HG02981 (cell line): ENCODE measurements at regions not wholly inside any gene's neighbourhood (a gene's known extent, or its start where the extent isn't known, plus 50 kb on each side); places are given as distances from the start of the nearest gene placed in this dataset.
"Not testable (repeated sequence)": the region's sequence is repeated elsewhere in the genome, so short reads cannot be mapped to it uniquely, and the experiment has no call there.

Experiments used
- ATAC-seq: cut with Tn5 transposase; IDR thresholded peaks from one replicate; pipeline ENCODE4 v1.9.1; 2021; ENCODE audit warnings: mild to moderate bottlenecking, moderate library complexity; ENCODE audit not compliant: unreplicated experiment

GRCh38 chr3:144670571-144670970, 698.9 kb downstream of the DIPK2A start:
- ATAC-seq: no peak

- ATAC-seq: no peak
Measured at GRCh38 chr3:144677103-144677502, 705.5 kb downstream of the DIPK2A start.

- ATAC-seq: no peak
Measured at GRCh38 chr3:144683065-144683464, 711.4 kb downstream of the DIPK2A start.

- no peak for ATAC-seq
Measured at GRCh38 chr3:144687862-144688261, 716.2 kb downstream of the DIPK2A start.

- ATAC-seq: no peak
Measured at GRCh38 chr3:144692488-144692887, 720.9 kb downstream of the DIPK2A start.

GRCh38 chr3:144708437-144708836, 736.8 kb downstream of the DIPK2A start:
- no peak for ATAC-seq

GRCh38 chr3:144737281-144737680, 765.7 kb downstream of the DIPK2A start:
- ATAC-seq: no peak

- ATAC-seq: no peak
Measured at GRCh38 chr3:144743225-144743668, 771.6 kb downstream of the DIPK2A start.

GRCh38 chr3:144744473-144744872, 772.9 kb downstream of the DIPK2A start:
- ATAC-seq: no peak

- no peak for ATAC-seq
Measured at GRCh38 chr3:144746631-144747030, 775.0 kb downstream of the DIPK2A start.

GRCh38 chr3:144749536-144750253, 778.1 kb downstream of the DIPK2A start:
- not testable (repeated sequence) for ATAC-seq

- ATAC-seq: no peak
Measured at GRCh38 chr3:144754076-144754783, 782.6 kb downstream of the DIPK2A start.

- no peak for ATAC-seq
Measured at GRCh38 chr3:144756704-144757440, 785.2 kb downstream of the DIPK2A start.

- no peak for ATAC-seq
Measured at GRCh38 chr3:144760831-144761230, 789.2 kb downstream of the DIPK2A start.

- ATAC-seq: no peak
Measured at GRCh38 chr3:144762091-144762490, 790.5 kb downstream of the DIPK2A start.

- ATAC-seq: peak; percentile 76
Measured at GRCh38 chr3:144763878-144764454, 792.3 kb downstream of the DIPK2A start.

GRCh38 chr3:144770281-144770680, 798.7 kb downstream of the DIPK2A start:
- no peak for ATAC-seq

- peak; percentile 65 for ATAC-seq
Measured at GRCh38 chr3:144770915-144771351, 799.3 kb downstream of the DIPK2A start.

- ATAC-seq: no peak
Measured at GRCh38 chr3:144771381-144771870, 799.8 kb downstream of the DIPK2A start.

GRCh38 chr3:144772372-144772771, 800.7 kb downstream of the DIPK2A start:
- no peak for ATAC-seq

- ATAC-seq: no peak
Measured at GRCh38 chr3:144773350-144773749, 801.7 kb downstream of the DIPK2A start.
